K562 (cell line): ENCODE measurements at regions not wholly inside any gene's neighbourhood (a gene's known extent, or its start where the extent isn't known, plus 50 kb on each side); places are given as distances from the start of the nearest gene placed in this dataset.
A peak's percentile ranks its signal among the peaks of the same experiment; 100 is the strongest.
"Not testable (repeated sequence)": the region's sequence is repeated elsewhere in the genome, so short reads cannot be mapped to it uniquely, and the experiment has no call there.

ENCODE experiments used
- ATAC-seq: fragments of 200-7000 bp; cut with Tn5 transposase; 3 replicates; pipeline ENCODE4 v1.9.1; 2020; ENCODE audit warnings: moderate library complexity
- BruUV-seq: library from RNA; stranded (reverse); fragments of 400-500 nt; replicated peaks from 2 replicates; lab custom pipeline; 2021; lab: Mats Ljungman, UMichigan
- CTCF ChIA-PET: fragments of 300-600 bp; formaldehyde crosslinking; extraction: SDS; loops from one replicate; lab custom pipeline; 2021; ENCODE audit warnings: low intra/inter-chr PET ratio; lab: Yijun Ruan, JAX
- POLR2A ChIA-PET: fragments of 300-600, 350-650 bp; sonication (Branson Sonifier 250); formaldehyde crosslinking; extraction: SDS; loops from one replicate; lab custom pipeline; 2021; ENCODE audit warnings: antibody characterized with exemption, inconsistent platforms; lab: Yijun Ruan, JAX
- DNase-seq, 4 experiments: peaks; one replicate each; pipeline versions ENCODE4 v3.0.0 to v3.0.0-alpha.2; 2011 to 2018; ENCODE audit warnings: low spot score in 3 of 4, mixed read lengths in 3 of 4; ENCODE audit errors: extremely low read depth in 1 of 4
- FAIRE-seq: peaks from 2 replicates; lab custom pipeline; 2011; peaks lifted over from hg19 to GRCh38; lab: Jason Lieb, UNC
- H2AFZ ChIP-seq: 2 replicates; pipeline ENCODE4 v1.6.0; 2011; ENCODE audit warnings: low read depth, low read length, control low read depth, inconsistent platforms
- H3K27ac ChIP-seq: fragments of 200-600 bp; 3 replicates; pipeline ENCODE4 v1.8.0; 2011; ENCODE audit warnings: low read depth, mild to moderate bottlenecking, control low read depth, inconsistent platforms, low read length, moderate library complexity, mixed read lengths; ENCODE audit errors: extremely low read depth
- H3K27me3 ChIP-seq, 2 experiments: fragments of 300-600 bp in 1 of 2; 2 replicates in 1 of 2; 3 replicates in 1 of 2; pipeline versions ENCODE4 v1.6.0 to v1.8.0; 2011; ENCODE audit warnings: inconsistent platforms in 2 of 2, low read length in 2 of 2, mild to moderate bottlenecking in 1 of 2, mixed read lengths in 1 of 2, moderate library complexity in 1 of 2; ENCODE audit not compliant: control insufficient read depth in 2 of 2, insufficient read depth in 2 of 2
- H3K36me3 ChIP-seq: fragments of 300-600 bp; 3 replicates; pipeline ENCODE4 v1.8.0; 2011; ENCODE audit warnings: mild to moderate bottlenecking, low read length, inconsistent platforms; ENCODE audit not compliant: control insufficient read depth, insufficient read depth
- H3K4me1 ChIP-seq, 2 experiments: fragments of 200-600 bp in 1 of 2; replicated peaks in 1 of 2; 2 replicates in 1 of 2; 3 replicates in 1 of 2; pipeline versions ENCODE4 v1.5.1 to v1.8.0; 2011; ENCODE audit warnings: inconsistent platforms in 2 of 2, low read length in 2 of 2, mild to moderate bottlenecking in 1 of 2, mixed read lengths in 1 of 2, moderate library complexity in 1 of 2; ENCODE audit not compliant: control insufficient read depth in 2 of 2, insufficient read depth in 2 of 2
- H3K4me2 ChIP-seq: 2 replicates; pipeline ENCODE4 v1.6.1; 2011; ENCODE audit warnings: low read length, control low read depth, inconsistent platforms, mixed read lengths; ENCODE audit not compliant: insufficient read depth
- H3K4me3 ChIP-seq: fragments of 200-600 bp; sonication (generic), shearing (Covaris generic); 2 replicates; pipeline ENCODE4 v1.5.1; 2016; ENCODE audit warnings: control low read depth, inconsistent platforms
- H3K79me2 ChIP-seq: fragments of 200-600 bp; 3 replicates; pipeline ENCODE4 v1.8.0; 2011; ENCODE audit warnings: low read length, inconsistent platforms; ENCODE audit not compliant: control insufficient read depth, insufficient read depth
- H3K9ac ChIP-seq, 2 experiments: 2 replicates each; pipeline versions ENCODE4 v1.6.0 to v1.6.1; 2011; ENCODE audit warnings: low read depth in 2 of 2, low read length in 2 of 2, control low read depth in 1 of 2, inconsistent platforms in 1 of 2, mild to moderate bottlenecking in 1 of 2, mixed read lengths in 1 of 2; ENCODE audit not compliant: insufficient read depth in 1 of 2
- H3K9me1 ChIP-seq: one replicate; pipeline ENCODE4 v1.6.0; 2011; ENCODE audit warnings: inconsistent platforms, mild to moderate bottlenecking, low read length, moderate library complexity; ENCODE audit not compliant: control insufficient read depth, insufficient read depth
- H3K9me3 ChIP-seq: replicated peaks from 2 replicates; pipeline ENCODE4 v1.5.1; 2011; ENCODE audit warnings: low read depth, low read length, inconsistent platforms; ENCODE audit not compliant: control insufficient read depth, insufficient read depth
- H4K20me1 ChIP-seq: replicated peaks from 2 replicates; pipeline ENCODE4 v1.6.1; 2011; ENCODE audit warnings: low read length, inconsistent platforms, mixed read lengths; ENCODE audit not compliant: control insufficient read depth, insufficient read depth
- IFI16 ChIP-seq: fragments of 250-450 bp; sonication (Bioruptor Pico); IDR thresholded peaks from 2 replicates; pipeline ENCODE4 v2.1.2; 2022; ENCODE audit warnings: mild to moderate bottlenecking, inconsistent platforms
- ZNF146 ChIP-seq: IDR thresholded peaks from one replicate; pipeline ENCODE4 v1.6.1; 2018; ENCODE audit warnings: missing compliant biosample characterization; ENCODE audit not compliant: unreplicated experiment
- WGBS: fragments of 100-300 bp; shearing (Covaris generic); methylation state at CpG from one replicate; pipeline ENCODE4 v1.1.6; 2016; ENCODE audit warnings: low coverage, mixed read lengths; ENCODE audit not compliant: insufficient coverage; ENCODE audit errors: missing lambda C conversion rate; 5-methylcytosine and 5-hydroxymethylcytosine counted together
- in situ Hi-C: fragments of 300-500 bp; cut with MboI; formaldehyde crosslinking; loops from 4 replicates; pipeline ENCODE4 v1.15.0; 2018; ENCODE audit warnings: inconsistent platforms, mixed read lengths
- intact Hi-C: fragments of 100-400 bp; cut with micrococcal nuclease; formaldehyde crosslinking; loops from 2 replicates; pipeline ENCODE4 v1.14.2; 2022

- H3K9me3 ChIP-seq, H4K20me1 ChIP-seq, CTCF ChIA-PET, H3K9me1 ChIP-seq, H3K9ac ChIP-seq, H3K4me3 ChIP-seq, FAIRE-seq, intact Hi-C loops, POLR2A ChIA-PET, H3K27me3 ChIP-seq, in situ Hi-C loops, ATAC-seq, H3K27ac ChIP-seq, H2AFZ ChIP-seq, BruUV-seq, H3K4me1 ChIP-seq, DNase-seq, H3K79me2 ChIP-seq, H3K36me3 ChIP-seq, H3K4me2 ChIP-seq: not testable (repeated sequence)
- WGBS: 1% methylated on average over 5 of the region's 7 CpGs
- TF ChIP-seq ZNF146 (CRISPR knock-in tag): peak; percentile 54
These were observed 107.3 kb downstream of the ZNF648 start for GRCh38 chr1:181954178-181954577.

GRCh38 chr1:181953596-181953995 lies 107.9 kb downstream of the ZNF648 start:
- H4K20me1 ChIP-seq: no peaks in the 10 kb centered on the region
- no peak overlapping the region for H3K4me3 ChIP-seq
- DNase-seq (no peak), FAIRE-seq (no peak), ATAC-seq (no peak)
- no peaks in the 10 kb centered on the region for H3K36me3 ChIP-seq
- no peak for TF ChIP-seq IFI16 (CRISPR knock-in tag)
- H3K9ac ChIP-seq: no peak overlapping the region
- in situ Hi-C loops: no loop called here
- BruUV-seq: no TSS peak
- WGBS: 2% methylated on average over 3 of the region's 3 CpGs
- H3K9me1 ChIP-seq: no peaks in the 10 kb centered on the region
- ChIA-PET CTCF (no interaction called here), POLR2A (interaction anchor here (0.7 kb wide), 1 partner anchor 784 kb away, joined by 3 read pairs; no protein-coding TSS in a partner anchor)
- no peaks in the 10 kb centered on the region for H3K27me3 ChIP-seq
- no peaks in the 10 kb centered on the region for H3K9me3 ChIP-seq
- no peaks in the 10 kb centered on the region for H3K79me2 ChIP-seq
- no peaks in the 10 kb centered on the region for H3K4me1 ChIP-seq
- no peak overlapping the region for H3K4me2 ChIP-seq
- H3K27ac ChIP-seq: no peak overlapping the region
- intact Hi-C loops: no loop called here
- H2AFZ ChIP-seq: no peak overlapping the region
